ENCODE measurements at regions not wholly inside any gene's neighbourhood (a gene's known extent, or its start where the extent isn't known, plus 50 kb on each side); places are given as distances from the start of the nearest gene placed in this dataset.

DNA sequence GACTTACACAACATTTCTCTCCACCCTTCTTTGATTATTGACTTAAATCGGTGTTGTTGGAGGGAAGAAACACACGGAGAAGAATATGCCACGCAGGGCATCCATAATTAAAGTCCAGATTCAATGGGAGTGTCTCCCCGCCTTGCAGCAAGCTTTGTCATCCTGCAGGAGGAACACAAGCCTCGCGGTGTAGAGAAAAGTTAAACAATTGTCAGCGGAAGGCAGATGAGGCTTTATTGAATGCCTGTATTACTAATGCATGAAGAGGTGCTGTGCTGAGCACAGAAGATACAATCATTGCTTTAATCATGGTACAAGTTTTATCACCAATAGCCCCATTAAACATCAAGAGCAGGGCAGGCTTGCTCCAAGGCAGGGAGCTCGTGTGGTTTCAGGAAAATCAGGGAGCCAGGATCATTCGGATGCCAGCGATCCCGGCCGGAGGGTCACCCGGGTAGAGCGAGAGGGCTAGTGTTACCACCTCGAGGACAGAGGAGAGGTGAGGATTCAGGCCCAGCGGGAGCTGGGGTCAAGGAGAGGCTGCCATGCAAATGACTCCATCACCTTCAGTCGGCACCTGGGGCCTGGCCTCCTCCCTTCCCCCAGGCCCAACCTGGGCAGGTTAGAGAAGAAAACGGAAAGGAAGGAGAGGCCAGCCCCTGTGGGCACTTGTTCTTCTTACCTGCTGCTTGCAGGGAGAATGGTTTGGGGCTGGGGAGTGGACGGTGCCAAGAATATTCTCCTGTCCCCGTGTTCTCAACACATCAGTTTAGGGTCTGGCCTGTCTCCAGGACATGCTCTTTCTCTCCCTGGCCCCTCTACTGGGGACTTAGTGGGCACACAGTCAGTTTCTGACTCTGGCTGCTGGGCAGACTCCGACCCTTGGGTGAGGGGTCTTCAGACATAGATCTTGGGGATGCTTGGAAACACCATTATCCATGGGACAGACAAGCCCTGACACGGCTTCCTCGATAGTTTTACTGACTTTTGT is 289.5 kb downstream of the IRX2 start:
- TF ChIP-seq, protein P1, sequence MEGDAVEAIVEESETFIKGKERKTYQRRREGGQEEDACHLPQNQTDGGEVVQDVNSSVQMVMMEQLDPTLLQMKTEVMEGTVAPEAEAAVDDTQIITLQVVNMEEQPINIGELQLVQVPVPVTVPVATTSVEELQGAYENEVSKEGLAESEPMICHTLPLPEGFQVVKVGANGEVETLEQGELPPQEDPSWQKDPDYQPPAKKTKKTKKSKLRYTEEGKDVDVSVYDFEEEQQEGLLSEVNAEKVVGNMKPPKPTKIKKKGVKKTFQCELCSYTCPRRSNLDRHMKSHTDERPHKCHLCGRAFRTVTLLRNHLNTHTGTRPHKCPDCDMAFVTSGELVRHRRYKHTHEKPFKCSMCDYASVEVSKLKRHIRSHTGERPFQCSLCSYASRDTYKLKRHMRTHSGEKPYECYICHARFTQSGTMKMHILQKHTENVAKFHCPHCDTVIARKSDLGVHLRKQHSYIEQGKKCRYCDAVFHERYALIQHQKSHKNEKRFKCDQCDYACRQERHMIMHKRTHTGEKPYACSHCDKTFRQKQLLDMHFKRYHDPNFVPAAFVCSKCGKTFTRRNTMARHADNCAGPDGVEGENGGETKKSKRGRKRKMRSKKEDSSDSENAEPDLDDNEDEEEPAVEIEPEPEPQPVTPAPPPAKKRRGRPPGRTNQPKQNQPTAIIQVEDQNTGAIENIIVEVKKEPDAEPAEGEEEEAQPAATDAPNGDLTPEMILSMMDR (IDR thresholded peaks at IDR 0.05; ENCODE audit: low read depth, low read length, missing control alignments), result no peak
- H3K4me3 ChIP-seq (replicated peaks; ENCODE audit: low read depth, low read length), result no peak overlapping the region
- no peak for DNase-seq (ENCODE audit: extremely low read depth, low read depth)

DNA sequence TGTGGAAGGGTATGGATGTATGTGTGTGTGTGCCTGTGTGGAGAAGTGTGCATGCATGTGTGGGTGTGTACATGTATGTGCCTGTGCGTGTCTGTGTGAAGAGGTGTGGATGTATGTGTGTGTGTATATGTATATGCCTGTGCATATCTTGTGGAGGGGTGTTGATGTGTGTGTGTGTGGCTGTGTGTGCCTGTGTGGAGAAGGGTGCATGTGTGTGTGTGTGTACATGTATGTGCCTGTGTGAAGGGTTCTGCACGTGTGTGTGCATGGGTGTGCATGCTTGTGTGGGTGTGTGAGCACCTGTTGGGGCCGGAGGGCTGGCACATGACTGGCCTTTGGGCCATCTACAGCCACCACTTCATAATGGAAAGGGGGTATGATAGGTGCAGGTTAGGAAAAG is 291.4 kb downstream of the IRX2 start:
- no peak for DNase-seq (ENCODE audit: extremely low read depth, low read depth)
- TF ChIP-seq, protein P1 (IDR thresholded peaks at IDR 0.05; ENCODE audit: low read depth, low read length, missing control alignments), result no peak
- no peak overlapping the region for H3K4me3 ChIP-seq (replicated peaks; ENCODE audit: low read depth, low read length)

DNA sequence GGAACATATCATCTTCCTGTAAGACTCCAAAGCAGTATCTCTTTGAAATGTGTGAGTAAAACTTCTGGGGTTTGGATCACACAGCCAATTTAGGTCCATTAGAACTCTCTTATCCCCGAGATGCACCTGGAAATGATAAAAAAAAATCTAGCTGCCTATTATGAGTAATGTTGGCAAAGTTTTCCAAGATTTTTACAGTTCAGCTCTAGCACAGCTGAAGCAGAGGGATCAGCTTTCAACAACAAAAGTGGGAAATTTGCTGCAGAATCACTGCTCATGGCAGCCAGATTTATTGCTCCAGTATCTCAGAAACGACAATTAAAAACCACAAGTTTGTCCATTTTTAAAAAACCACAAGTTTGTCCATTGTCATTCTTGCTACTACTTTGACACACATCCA is 292.2 kb downstream of the IRX2 start:
- H3K4me3 ChIP-seq (replicated peaks; ENCODE audit: low read depth, low read length), result no peak overlapping the region
- TF ChIP-seq, protein P1 (IDR thresholded peaks at IDR 0.05; ENCODE audit: low read depth, low read length, missing control alignments), result no peak
- DNase-seq (ENCODE audit: extremely low read depth, low read depth), result no peak

DNA sequence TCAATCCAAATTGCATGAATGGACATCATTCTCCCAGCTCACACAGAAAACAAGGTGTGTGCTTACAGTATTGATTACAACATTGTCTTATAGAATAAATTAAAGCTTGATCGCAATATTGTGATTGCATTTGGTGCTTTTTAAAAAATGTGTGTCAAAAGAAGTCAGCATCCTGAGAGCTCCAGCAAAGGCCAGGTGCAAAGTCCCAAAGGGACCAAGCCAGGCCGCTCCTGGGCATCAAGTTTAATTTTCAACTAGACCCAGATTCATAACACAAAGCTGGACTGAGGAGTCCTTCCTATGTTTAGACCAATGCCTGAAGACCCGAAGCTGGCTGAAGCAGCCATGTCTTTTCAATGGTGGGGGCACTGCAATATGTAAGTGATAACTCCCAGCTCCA is 295.6 kb downstream of the IRX2 start:
- H3K4me3 ChIP-seq (replicated peaks; ENCODE audit: low read depth, low read length), result no peak overlapping the region
- TF ChIP-seq, protein P1 (IDR thresholded peaks at IDR 0.05; ENCODE audit: low read depth, low read length, missing control alignments), result no peak

DNA sequence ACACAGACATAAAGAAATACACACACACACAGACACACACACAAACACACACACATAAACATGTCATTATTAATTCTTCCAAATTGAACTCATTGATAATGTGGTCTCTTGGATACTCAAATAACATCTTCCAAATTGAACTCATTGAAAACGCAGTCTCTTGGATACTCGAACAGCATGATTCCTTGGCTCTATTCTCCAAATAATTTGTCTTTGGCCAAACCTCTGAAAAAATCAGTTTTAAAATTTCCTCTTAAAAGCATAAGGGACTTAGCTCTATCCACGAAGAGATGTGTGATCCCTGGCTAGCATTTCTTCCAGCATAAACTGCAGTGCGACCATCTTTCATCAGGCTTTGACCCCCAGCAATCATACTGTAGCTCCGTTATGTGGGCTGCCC is 296.6 kb downstream of the IRX2 start:
- TF ChIP-seq, protein P1 (IDR thresholded peaks at IDR 0.05; ENCODE audit: low read depth, low read length, missing control alignments), result no peak
- no peak for DNase-seq (ENCODE audit: extremely low read depth, low read depth)
- H3K4me3 ChIP-seq (replicated peaks; ENCODE audit: low read depth, low read length), result no peak overlapping the region

More for the DNA sequence above, 295.6 kb downstream of the IRX2 start:
- no peak for DNase-seq (ENCODE audit: extremely low read depth, low read depth)

- no peak for DNase-seq (ENCODE audit: extremely low read depth, low read depth)
- TF ChIP-seq, protein P1 (IDR thresholded peaks at IDR 0.05; ENCODE audit: low read depth, low read length, missing control alignments), result no peak
- no peak overlapping the region for H3K4me3 ChIP-seq (replicated peaks; ENCODE audit: low read depth, low read length)
Measured at GRCh38 chr5:2453781-2454180, 297.7 kb downstream of the IRX2 start.
